ENCODE measurements at regions not wholly inside any gene's neighbourhood (a gene's known extent, or its start where the extent isn't known, plus 50 kb on each side); places are given as distances from the start of the nearest gene placed in this dataset.

- TF ChIP-seq, protein P1, sequence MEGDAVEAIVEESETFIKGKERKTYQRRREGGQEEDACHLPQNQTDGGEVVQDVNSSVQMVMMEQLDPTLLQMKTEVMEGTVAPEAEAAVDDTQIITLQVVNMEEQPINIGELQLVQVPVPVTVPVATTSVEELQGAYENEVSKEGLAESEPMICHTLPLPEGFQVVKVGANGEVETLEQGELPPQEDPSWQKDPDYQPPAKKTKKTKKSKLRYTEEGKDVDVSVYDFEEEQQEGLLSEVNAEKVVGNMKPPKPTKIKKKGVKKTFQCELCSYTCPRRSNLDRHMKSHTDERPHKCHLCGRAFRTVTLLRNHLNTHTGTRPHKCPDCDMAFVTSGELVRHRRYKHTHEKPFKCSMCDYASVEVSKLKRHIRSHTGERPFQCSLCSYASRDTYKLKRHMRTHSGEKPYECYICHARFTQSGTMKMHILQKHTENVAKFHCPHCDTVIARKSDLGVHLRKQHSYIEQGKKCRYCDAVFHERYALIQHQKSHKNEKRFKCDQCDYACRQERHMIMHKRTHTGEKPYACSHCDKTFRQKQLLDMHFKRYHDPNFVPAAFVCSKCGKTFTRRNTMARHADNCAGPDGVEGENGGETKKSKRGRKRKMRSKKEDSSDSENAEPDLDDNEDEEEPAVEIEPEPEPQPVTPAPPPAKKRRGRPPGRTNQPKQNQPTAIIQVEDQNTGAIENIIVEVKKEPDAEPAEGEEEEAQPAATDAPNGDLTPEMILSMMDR (IDR thresholded peaks at IDR 0.05), result no peak
- no peak for TF ChIP-seq POLR2A (IDR thresholded peaks at IDR 0.05)
- TF ChIP-seq POLR2AphosphoS5 (IDR thresholded peaks at IDR 0.05), result no peak
- TF ChIP-seq EP300 (IDR thresholded peaks at IDR 0.05), result no peak
Measured at GRCh38 chr2:238652053-238652770, 195.7 kb upstream of the TWIST2 start.

Data from suprapubic skin (tissue), 4 donors.